ENCODE measurements at regions not wholly inside any gene's neighbourhood (a gene's known extent, or its start where the extent isn't known, plus 50 kb on each side); places are given as distances from the start of the nearest gene placed in this dataset.

- TF ChIP-seq CTCF (IDR thresholded peaks at IDR 0.05; ENCODE audit: low read depth, low read length, missing control alignments), result no peak
- no peak overlapping the region for H3K4me3 ChIP-seq (ENCODE audit: low read depth, low read length)
- DNase-seq (ENCODE audit: low read depth), result no peak
Measured at GRCh38 chr13:48761256-48761655, 107.5 kb downstream of the CYSLTR2 start.

GRCh38 chr13:48769107-48769704 lies 115.5 kb downstream of the CYSLTR2 start:
- peak; percentile 68 for DNase-seq (ENCODE audit: low read depth)
- H3K4me3 ChIP-seq (ENCODE audit: low read depth, low read length), result no peak overlapping the region

GRCh38 chr13:48770372-48770771 lies 116.6 kb downstream of the CYSLTR2 start:
- DNase-seq (ENCODE audit: low read depth), result no peak
- no peak for TF ChIP-seq CTCF (IDR thresholded peaks at IDR 0.05; ENCODE audit: low read depth, low read length, missing control alignments)
- H3K4me3 ChIP-seq (ENCODE audit: low read depth, low read length), result no peak overlapping the region

More at GRCh38 chr13:48769107-48769704, 115.5 kb downstream of the CYSLTR2 start:
- TF ChIP-seq CTCF (IDR thresholded peaks at IDR 0.05; ENCODE audit: low read depth, low read length, missing control alignments), result peak; percentile 99

- no peak for TF ChIP-seq CTCF (IDR thresholded peaks at IDR 0.05; ENCODE audit: low read depth, low read length, missing control alignments)
- no peak for DNase-seq (ENCODE audit: low read depth)
- no peak overlapping the region for H3K4me3 ChIP-seq (ENCODE audit: low read depth, low read length)
Measured at GRCh38 chr13:48772908-48773307, 119.2 kb downstream of the CYSLTR2 start.

GRCh38 chr13:48773531-48774275 lies 120.0 kb downstream of the CYSLTR2 start:
- TF ChIP-seq CTCF (IDR thresholded peaks at IDR 0.05; ENCODE audit: low read depth, low read length, missing control alignments), result no peak
- no peak for DNase-seq (ENCODE audit: low read depth)
- H3K4me3 ChIP-seq (ENCODE audit: low read depth, low read length), result no peak overlapping the region

- no peak for DNase-seq (ENCODE audit: low read depth)
- H3K4me3 ChIP-seq (ENCODE audit: low read depth, low read length), result no peak overlapping the region
- no peak for TF ChIP-seq CTCF (IDR thresholded peaks at IDR 0.05; ENCODE audit: low read depth, low read length, missing control alignments)
Measured at GRCh38 chr13:48775285-48775684, 121.6 kb downstream of the CYSLTR2 start.

- no peak for TF ChIP-seq CTCF (IDR thresholded peaks at IDR 0.05; ENCODE audit: low read depth, low read length, missing control alignments)
- no peak for DNase-seq (ENCODE audit: low read depth)
- H3K4me3 ChIP-seq (ENCODE audit: low read depth, low read length), result no peak overlapping the region
Measured at GRCh38 chr13:48775804-48776203, 122.1 kb downstream of the CYSLTR2 start.
